Heart right ventricle (tissue), 16 donors: ENCODE measurements at regions not wholly inside any gene's neighbourhood (a gene's known extent, or its start where the extent isn't known, plus 50 kb on each side); places are given as distances from the start of the nearest gene placed in this dataset.

ENCODE experiments used
- ATAC-seq, 8 donors: fragments of 200-7000 bp; cut with Tn5 transposase; one replicate each; pipeline ENCODE4 v1.9.1; 2020; ENCODE audit warnings: mild to moderate bottlenecking in 8 of 8, moderate library complexity in 8 of 8, moderate number of reproducible peaks in 1 of 8
- DNase-seq, 2 donors: peaks; one replicate each; pipeline ENCODE4 v3.0.0-alpha.2; 2020
- H3K27ac ChIP-seq, 10 donors: fragments of 200-600 bp; sonication (generic) in 2 of 10; one replicate each; pipeline versions ENCODE4 v1.5.0 to v1.8.0; 2020 to 2022; ENCODE audit warnings: mild to moderate bottlenecking in 3 of 10
- H3K27me3 ChIP-seq, 7 donors: fragments of 200-600 bp; one replicate each; pipeline ENCODE4 v1.8.0; 2021 to 2022; ENCODE audit warnings: mild to moderate bottlenecking in 2 of 7
- H3K36me3 ChIP-seq, 9 donors: fragments of 200-600 bp; sonication (generic) in 1 of 9; one replicate each; pipeline versions ENCODE4 v1.5.0 to v1.8.0; 2020 to 2022; ENCODE audit warnings: mild to moderate bottlenecking in 2 of 9
- H3K4me1 ChIP-seq, 9 donors: fragments of 200-600 bp; sonication (generic) in 1 of 9; one replicate each; pipeline versions ENCODE4 v1.5.0 to v1.8.0; 2020 to 2022; ENCODE audit warnings: mild to moderate bottlenecking in 4 of 9
- H3K4me3 ChIP-seq, 10 donors: fragments of 200-600 bp; sonication (generic) in 2 of 10; one replicate each; pipeline versions ENCODE4 v1.5.0 to v1.8.0; 2020 to 2022; ENCODE audit warnings: mild to moderate bottlenecking in 7 of 10, moderate library complexity in 2 of 10
- H3K9me3 ChIP-seq, 11 donors: fragments of 200-600 bp in 10 of 11; sonication (generic) in 2 of 11; one replicate each; pipeline versions ENCODE4 v1.5.0 to v1.8.0; 2013 to 2022; ENCODE audit warnings: mild to moderate bottlenecking in 2 of 11, control low read depth in 1 of 11, moderate library complexity in 1 of 11
- CTCF ChIP-seq, 9 donors: fragments of 200-600 bp; sonication (generic) in 2 of 9; IDR thresholded peaks; one replicate each; pipeline versions ENCODE4 v1.5.0 to v1.8.0; 2021 to 2022; ENCODE audit warnings: antibody characterized with exemption in 9 of 9, mild to moderate bottlenecking in 5 of 9, moderate library complexity in 1 of 9
- WGBS, 2 donors: extraction: QIAGEN DNeasy Blood & Tissue Kit; methylation state at CpG; one replicate each; pipeline ENCODE4 v1.1.7; 2013; ENCODE audit warnings: inconsistent platforms in 1 of 2; 5-methylcytosine and 5-hydroxymethylcytosine counted together
- intact Hi-C, 10 donors: fragments of 100-400 bp; cut with DNase I; formaldehyde crosslinking; loops; one replicate each; pipeline versions ENCODE4 v1.11.1 to v1.14.2; 2022
- donor health status: Arrhythmogenic right ventricular cardiomyopathy.
- donor health status: ischemic (EF 13 %, LVEDD 7.1; RV severe dilation, severe dysfunction).
- donor health status: healthy with polysubstance abuse.
- donor health status: DM: no; HTN: yes; CAD: no.
- donor health status: DM: no; HTN: no; CAD: no.
- donor health status: ischemic (EF 25% LVEDD 6.9; RV normal size, moderate dysfunction).
- donor health status: ischemic (EF 25% LVEDD 5.7; RV mildly dilated, moderate dysfunction).
- donor health status: healthy.
- donor health status: DM: yes; HTN: yes; CAD: no.
- donor health status: Ischemic cardiomyopathy.
- donor health status: ischemic (EF 35%, LVEDD 5.7; RV mildly dilated, moderate dysfunction).
- donor health status: nonischemic (EF 11% LVEDD 7.7; RV severe dilation, severe dysfunction).
- donor health status: DM: yes; HTN: yes; CAD: no.
- donor health status: PGD.
- donor health status: ischemic (EF 29% LVEDD 5.4; RV normal size, mild dysfunction).
- donor health status: nonischemic (EF 23%, LVEDD 6.1; RV moderate dilation, normal function).

- Histone ChIP-seq H3K27me3 (peaks cover 0 to 12% (median 0%) of the 10 kb centered on the region in 7 donors), H3K27ac (no peak overlapping the region), H3K4me1 (no peaks in the 10 kb centered on the region), H3K4me3 (no peak overlapping the region), H3K9me3 (peaks cover 0 to 9% (median 0%) of the 10 kb centered on the region in 11 donors), H3K36me3 (no peaks in the 10 kb centered on the region)
- no peak for ATAC-seq
- intact Hi-C loops = no loop called here
- DNase-seq = no peak
- no peak for TF ChIP-seq CTCF (IDR thresholded peaks at IDR 0.05)
- WGBS, 2 donors = 81 to 84% methylated on average over 3 of the region's 3 CpGs
Observed at GRCh38 chr11:129680907-129681306, 134.7 kb upstream of the TMEM45B start.

- no peak for DNase-seq
- WGBS, 2 donors = 81 to 85% methylated on average over 12 of the region's 12 CpGs
- H3K4me1 ChIP-seq = no peaks in the 10 kb centered on the region
- no peaks in the 10 kb centered on the region for H3K36me3 ChIP-seq
- intact Hi-C loops = no loop called here
- peaks cover 0 to 11% (median 0%) of the 10 kb centered on the region in 7 donors for H3K27me3 ChIP-seq
- ATAC-seq = no peak
- H3K4me3 ChIP-seq = no peak overlapping the region
- peaks cover 0 to 9% (median 0%) of the 10 kb centered on the region in 11 donors for H3K9me3 ChIP-seq
- no peak for TF ChIP-seq CTCF (IDR thresholded peaks at IDR 0.05)
- no peak overlapping the region for H3K27ac ChIP-seq
Observed at GRCh38 chr11:129681344-129682114, 134.1 kb upstream of the TMEM45B start.

- Histone ChIP-seq H3K27me3 (peaks cover 0 to 6% (median 0%) of the 10 kb centered on the region in 7 donors), H3K9me3 (peaks cover 0 to 9% (median 0%) of the 10 kb centered on the region in 11 donors), H3K4me3 (no peak overlapping the region), H3K36me3 (no peaks in the 10 kb centered on the region), H3K4me1 (no peaks in the 10 kb centered on the region), H3K27ac (no peak overlapping the region)
- no peak for TF ChIP-seq CTCF (IDR thresholded peaks at IDR 0.05)
- WGBS, 2 donors = 71 to 74% methylated on average over 3 of the region's 3 CpGs
- intact Hi-C loops = no loop called here
- ATAC-seq (no peak), DNase-seq (no peak)
Observed at GRCh38 chr11:129686269-129686668, 129.4 kb upstream of the TMEM45B start.

- TF ChIP-seq CTCF (IDR thresholded peaks at IDR 0.05) = no peak
- DNase-seq (no peak), ATAC-seq (no peak)
- no peak overlapping the region for H3K27ac ChIP-seq
- H3K4me3 ChIP-seq = no peak overlapping the region
- H3K36me3 ChIP-seq = no peaks in the 10 kb centered on the region
- no peaks in the 10 kb centered on the region for H3K9me3 ChIP-seq
- intact Hi-C loops = loop anchor here in 1 of 10 donors (10.0 kb wide), 1 partner anchor 326 kb away; no protein-coding TSS in a partner anchor
- H3K4me1 ChIP-seq = peaks cover 0 to 7% (median 6%) of the 10 kb centered on the region in 9 donors
- 66 to 70% methylated on average over 10 of the region's 10 CpGs for WGBS, 2 donors
- H3K27me3 ChIP-seq = peaks cover 0 to 12% (median 5%) of the 10 kb centered on the region in 7 donors
Observed at GRCh38 chr11:129691142-129691541, 124.5 kb upstream of the TMEM45B start.
